GM18499 (cell line): ENCODE measurements at regions not wholly inside any gene's neighbourhood (a gene's known extent, or its start where the extent isn't known, plus 50 kb on each side); places are given as distances from the start of the nearest gene placed in this dataset.
A peak's percentile ranks its signal among the peaks of the same experiment; 100 is the strongest.

ENCODE experiments used
- ATAC-seq: cut with Tn5 transposase; IDR thresholded peaks from one replicate; pipeline ENCODE4 v1.9.1; 2021; ENCODE audit warnings: moderate number of reproducible peaks; ENCODE audit not compliant: insufficient read depth, unreplicated experiment

GRCh38 chrX:131763674-131764073 is 219.8 kb downstream of the OR13H1 start:
- ATAC-seq: peak; percentile 42

- no peak for ATAC-seq
These were observed 220.3 kb downstream of the OR13H1 start for GRCh38 chrX:131764216-131764615.

GRCh38 chrX:131778269-131779218 is 234.7 kb downstream of the OR13H1 start:
- ATAC-seq: no peak

GRCh38 chrX:131779306-131779705 is 235.4 kb downstream of the OR13H1 start:
- no peak for ATAC-seq

GRCh38 chrX:131779741-131780140 is 235.9 kb downstream of the OR13H1 start:
- ATAC-seq: no peak

GRCh38 chrX:131782646-131783045 is 238.8 kb downstream of the OR13H1 start:
- no peak for ATAC-seq

- peak; percentile 46 for ATAC-seq
These were observed 239.4 kb upstream of the STK26 start for GRCh38 chrX:131783555-131784308.

GRCh38 chrX:131789664-131790063 is 233.4 kb upstream of the STK26 start:
- ATAC-seq: no peak

- no peak for ATAC-seq
These were observed 231.3 kb upstream of the STK26 start for GRCh38 chrX:131791608-131792355.

- ATAC-seq: peak; percentile 46
These were observed 230.7 kb upstream of the STK26 start for GRCh38 chrX:131792356-131792749.

- ATAC-seq: peak; percentile 6
These were observed 230.2 kb upstream of the STK26 start for GRCh38 chrX:131792789-131793462.

- no peak for ATAC-seq
These were observed 227.5 kb upstream of the STK26 start for GRCh38 chrX:131795442-131796229.

- no peak for ATAC-seq
These were observed 222.0 kb upstream of the STK26 start for GRCh38 chrX:131801066-131801465.

- ATAC-seq: no peak
These were observed 221.2 kb upstream of the STK26 start for GRCh38 chrX:131801911-131802310.

GRCh38 chrX:131802836-131803626 is 220.1 kb upstream of the STK26 start:
- ATAC-seq: peak; percentile 68

GRCh38 chrX:131812847-131813825 is 210.0 kb upstream of the STK26 start:
- ATAC-seq: peak; percentile 83

GRCh38 chrX:131816551-131817136 is 206.5 kb upstream of the STK26 start:
- ATAC-seq: peak; percentile 38
